ENCODE measurements at regions not wholly inside any gene's neighbourhood (a gene's known extent, or its start where the extent isn't known, plus 50 kb on each side); places are given as distances from the start of the nearest gene placed in this dataset.

- TF ChIP-seq CTCF (IDR thresholded peaks at IDR 0.05) = no peak
- TF ChIP-seq ZFX (IDR thresholded peaks at IDR 0.05; ENCODE audit: borderline replicate concordance) = no peak
- H3K27ac ChIP-seq = no peak overlapping the region
Measured at GRCh38 chr1:114218361-114219171, 64.9 kb upstream of the SYT6 start.

- TF ChIP-seq ZFX (IDR thresholded peaks at IDR 0.05; ENCODE audit: borderline replicate concordance) (no peak), CTCF (IDR thresholded peaks at IDR 0.05) (no peak)
- no peak overlapping the region for H3K27ac ChIP-seq
Measured at GRCh38 chr1:114216431-114217173, 62.9 kb upstream of the SYT6 start.

DNA sequence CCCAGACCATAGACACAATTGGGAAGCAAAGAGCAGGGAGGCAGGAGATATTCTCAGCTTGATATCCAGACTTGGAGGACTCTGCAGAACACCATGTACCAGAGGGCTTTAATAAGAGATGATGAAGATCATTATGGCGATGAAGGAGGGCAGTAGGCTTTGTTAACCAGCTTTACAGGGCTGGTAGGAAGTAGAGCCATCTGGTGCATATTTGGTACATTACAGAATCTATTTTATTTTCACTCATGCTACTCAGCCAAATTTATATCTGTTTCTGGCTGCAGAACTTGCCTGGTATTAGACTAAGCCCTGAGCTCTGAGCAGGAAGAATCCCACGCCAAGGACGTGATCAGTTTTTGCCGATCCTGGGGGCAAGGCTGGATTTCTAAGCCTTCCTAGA is 61.8 kb upstream of the SYT6 start:
- no peak for TF ChIP-seq ZFX (IDR thresholded peaks at IDR 0.05; ENCODE audit: borderline replicate concordance)
- no peak for TF ChIP-seq CTCF (IDR thresholded peaks at IDR 0.05)
- H3K27ac ChIP-seq = no peak overlapping the region

GRCh38 chr1:114214016-114214415 is 60.3 kb upstream of the SYT6 start:
- TF ChIP-seq ZFX (IDR thresholded peaks at IDR 0.05; ENCODE audit: borderline replicate concordance) = no peak
- TF ChIP-seq CTCF (IDR thresholded peaks at IDR 0.05) = no peak
- H3K27ac ChIP-seq = no peak overlapping the region

GRCh38 chr1:114209971-114210370 is 56.3 kb upstream of the SYT6 start:
- TF ChIP-seq CTCF (IDR thresholded peaks at IDR 0.05) = no peak
- no peak for TF ChIP-seq ZFX (IDR thresholded peaks at IDR 0.05; ENCODE audit: borderline replicate concordance)
- H3K27ac ChIP-seq = no peak overlapping the region

DNA sequence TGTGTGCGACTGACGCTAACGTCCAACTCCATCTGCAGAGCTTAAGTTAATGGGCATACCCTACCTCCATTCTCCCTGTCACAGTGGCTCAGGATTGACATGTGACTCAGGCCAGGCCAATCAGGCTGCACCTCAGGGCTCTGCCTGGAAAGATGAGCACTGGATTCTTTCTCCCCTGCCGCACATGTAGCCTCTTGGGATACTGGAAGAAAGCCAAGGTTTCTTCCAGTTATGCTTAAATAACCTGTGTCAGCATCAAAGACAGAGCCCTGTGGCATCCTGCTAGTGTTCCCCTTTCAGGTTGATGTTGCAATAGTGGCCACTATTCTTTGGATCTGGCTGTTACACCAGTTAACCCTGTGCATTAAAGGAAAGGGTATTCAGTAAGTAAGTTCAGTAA is 55.0 kb upstream of the SYT6 start:
- TF ChIP-seq CTCF (IDR thresholded peaks at IDR 0.05) (no peak), ZFX (IDR thresholded peaks at IDR 0.05; ENCODE audit: borderline replicate concordance) (no peak)
- no peak overlapping the region for H3K27ac ChIP-seq

GRCh38 chr1:114208106-114208505 is 54.4 kb upstream of the SYT6 start:
- no peak overlapping the region for H3K27ac ChIP-seq
- TF ChIP-seq CTCF (IDR thresholded peaks at IDR 0.05) = no peak
- no peak for TF ChIP-seq ZFX (IDR thresholded peaks at IDR 0.05; ENCODE audit: borderline replicate concordance)

Data from 22Rv1 (cell line).